ENCODE measurements at regions not wholly inside any gene's neighbourhood (a gene's known extent, or its start where the extent isn't known, plus 50 kb on each side); places are given as distances from the start of the nearest gene placed in this dataset.
"Not testable (repeated sequence)": the region's sequence is repeated elsewhere in the genome, so short reads cannot be mapped to it uniquely, and the experiment has no call there.

- H3K27ac ChIP-seq: no peak overlapping the region
- intact Hi-C loops (cut with DNase I): no loop called here
- WGBS, 2 donors: 66 to 83% methylated on average over 3 of the region's 3 CpGs
- peaks cover 0 to 5% (median 0%) of the 10 kb centered on the region in 3 donors for H3K9me3 ChIP-seq
- DNase-seq (no peak), ATAC-seq (no peak)
- no peaks in the 10 kb centered on the region for H3K4me1 ChIP-seq
- H3K4me3 ChIP-seq: no peak overlapping the region
- H3K36me3 ChIP-seq (replicated peaks in 1 of 2; ENCODE audit: insufficient read depth in 1 of 2, low read depth in 2 of 2): no peaks in the 10 kb centered on the region
- TF ChIP-seq, protein P1, sequence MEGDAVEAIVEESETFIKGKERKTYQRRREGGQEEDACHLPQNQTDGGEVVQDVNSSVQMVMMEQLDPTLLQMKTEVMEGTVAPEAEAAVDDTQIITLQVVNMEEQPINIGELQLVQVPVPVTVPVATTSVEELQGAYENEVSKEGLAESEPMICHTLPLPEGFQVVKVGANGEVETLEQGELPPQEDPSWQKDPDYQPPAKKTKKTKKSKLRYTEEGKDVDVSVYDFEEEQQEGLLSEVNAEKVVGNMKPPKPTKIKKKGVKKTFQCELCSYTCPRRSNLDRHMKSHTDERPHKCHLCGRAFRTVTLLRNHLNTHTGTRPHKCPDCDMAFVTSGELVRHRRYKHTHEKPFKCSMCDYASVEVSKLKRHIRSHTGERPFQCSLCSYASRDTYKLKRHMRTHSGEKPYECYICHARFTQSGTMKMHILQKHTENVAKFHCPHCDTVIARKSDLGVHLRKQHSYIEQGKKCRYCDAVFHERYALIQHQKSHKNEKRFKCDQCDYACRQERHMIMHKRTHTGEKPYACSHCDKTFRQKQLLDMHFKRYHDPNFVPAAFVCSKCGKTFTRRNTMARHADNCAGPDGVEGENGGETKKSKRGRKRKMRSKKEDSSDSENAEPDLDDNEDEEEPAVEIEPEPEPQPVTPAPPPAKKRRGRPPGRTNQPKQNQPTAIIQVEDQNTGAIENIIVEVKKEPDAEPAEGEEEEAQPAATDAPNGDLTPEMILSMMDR (IDR thresholded peaks at IDR 0.05): no peak
- TF ChIP-seq POLR2A (IDR thresholded peaks at IDR 0.05): no peak
- H3K27me3 ChIP-seq: no peaks in the 10 kb centered on the region
Measured at GRCh38 chr9:2439957-2440356, 181.6 kb upstream of the VLDLR start.

GRCh38 chr9:2443933-2444332 is 177.7 kb upstream of the VLDLR start:
- 83 to 94% methylated on average over 1 of the region's 1 CpG for WGBS, 2 donors
- H3K4me3 ChIP-seq; H3K27ac ChIP-seq; ATAC-seq; H3K27me3 ChIP-seq; DNase-seq; H3K4me1 ChIP-seq; H3K9me3 ChIP-seq; H3K36me3 ChIP-seq (replicated peaks in 1 of 2; ENCODE audit: insufficient read depth in 1 of 2, low read depth in 2 of 2); intact Hi-C loops (cut with DNase I): not testable (repeated sequence)

- DNase-seq: no peak
- no peak for ATAC-seq
- 45 to 50% methylated on average over 2 of the region's 2 CpGs for WGBS, 2 donors
- H3K27me3 ChIP-seq: no peaks in the 10 kb centered on the region
- no peak overlapping the region for H3K4me3 ChIP-seq
- no peaks in the 10 kb centered on the region for H3K9me3 ChIP-seq
- intact Hi-C loops (cut with DNase I): no loop called here
- H3K36me3 ChIP-seq (replicated peaks in 1 of 2; ENCODE audit: insufficient read depth in 1 of 2, low read depth in 2 of 2): no peaks in the 10 kb centered on the region
- TF ChIP-seq, protein P1 (IDR thresholded peaks at IDR 0.05): no peak
- TF ChIP-seq POLR2A (IDR thresholded peaks at IDR 0.05): no peak
- H3K27ac ChIP-seq: no peak overlapping the region
- H3K4me1 ChIP-seq: peaks cover 15% of the 10 kb centered on the region
Measured at GRCh38 chr9:2448193-2448738, 173.3 kb upstream of the VLDLR start.

DNA sequence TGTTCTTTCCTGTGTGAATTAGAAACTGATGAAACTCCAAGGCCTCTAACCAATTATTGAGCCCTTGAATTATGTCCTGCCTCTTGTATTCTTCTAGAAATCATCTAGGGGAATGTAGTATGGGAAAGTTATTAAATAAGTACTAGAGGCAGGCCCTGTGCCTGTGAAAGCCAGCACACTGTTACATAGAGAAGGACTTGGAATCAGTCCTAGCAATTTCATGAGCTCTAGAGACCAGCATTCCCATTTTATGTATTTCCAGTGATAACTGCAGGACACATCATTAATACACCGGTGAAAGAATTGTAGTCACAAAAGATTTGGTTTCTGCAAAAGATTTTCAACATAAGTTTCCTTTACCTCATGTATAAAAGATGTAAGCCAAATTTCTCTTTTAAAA is 168.5 kb upstream of the VLDLR start:
- no peak for DNase-seq
- peaks cover 15% of the 10 kb centered on the region for H3K4me1 ChIP-seq
- H3K27ac ChIP-seq: no peak overlapping the region
- TF ChIP-seq POLR2A (IDR thresholded peaks at IDR 0.05): no peak
- TF ChIP-seq, protein P1 (IDR thresholded peaks at IDR 0.05): no peak
- no peak overlapping the region for H3K4me3 ChIP-seq
- WGBS, 2 donors: 83 to 89% methylated on average over 1 of the region's 1 CpG
- ATAC-seq: no peak
- intact Hi-C loops (cut with DNase I): no loop called here
- no peaks in the 10 kb centered on the region for H3K9me3 ChIP-seq
- no peaks in the 10 kb centered on the region for H3K27me3 ChIP-seq
- H3K36me3 ChIP-seq (replicated peaks in 1 of 2; ENCODE audit: insufficient read depth in 1 of 2, low read depth in 2 of 2): no peaks in the 10 kb centered on the region

- TF ChIP-seq POLR2A (IDR thresholded peaks at IDR 0.05): no peak
- TF ChIP-seq, protein P1 (IDR thresholded peaks at IDR 0.05): no peak
Measured at GRCh38 chr9:2453701-2454100, 167.9 kb upstream of the VLDLR start.

More at GRCh38 chr9:2453701-2454100, 167.9 kb upstream of the VLDLR start:
- no peak overlapping the region for H3K27ac ChIP-seq
- H3K27me3 ChIP-seq: no peaks in the 10 kb centered on the region
- H3K9me3 ChIP-seq: no peaks in the 10 kb centered on the region
- peaks cover 15% of the 10 kb centered on the region for H3K4me1 ChIP-seq
- 74 to 80% methylated on average over 6 of the region's 6 CpGs for WGBS, 2 donors
- intact Hi-C loops (cut with DNase I): no loop called here
- DNase-seq (no peak), ATAC-seq (no peak)
- H3K4me3 ChIP-seq: no peak overlapping the region
- H3K36me3 ChIP-seq (replicated peaks in 1 of 2; ENCODE audit: insufficient read depth in 1 of 2, low read depth in 2 of 2): no peaks in the 10 kb centered on the region

Data from body of pancreas (tissue), 4 donors.